ENCODE measurements at regions not wholly inside any gene's neighbourhood (a gene's known extent, or its start where the extent isn't known, plus 50 kb on each side); places are given as distances from the start of the nearest gene placed in this dataset.

DNA sequence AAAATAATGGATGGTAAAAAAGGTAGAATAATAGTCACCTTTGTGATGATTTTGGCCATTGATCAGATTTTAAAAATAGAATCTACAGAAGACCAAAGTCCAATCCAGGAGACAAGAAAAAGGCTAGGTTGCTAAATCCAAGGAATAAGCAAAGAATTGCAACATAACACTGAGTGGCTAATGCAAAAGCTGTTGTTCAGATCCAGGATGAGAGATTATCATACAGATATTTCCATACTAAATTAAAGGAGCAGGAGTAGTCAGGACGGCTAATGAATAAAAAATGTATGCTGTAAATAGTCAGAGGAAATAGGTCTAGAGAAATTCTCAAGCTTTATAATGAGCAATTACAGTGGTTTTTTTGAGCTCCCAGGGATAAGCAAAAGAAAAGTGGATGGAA is 745.9 kb upstream of the ACVR2A start:
- no peak for TF ChIP-seq CTCF (IDR thresholded peaks at IDR 0.05; ENCODE audit: unreplicated experiment)
- intact Hi-C loops (cut with micrococcal nuclease): no loop called here
- Mint-ChIP-seq H3K4me3 (ENCODE audit: unreplicated experiment) (no peak overlapping the region), H3K36me3 (ENCODE audit: insufficient read depth, unreplicated experiment) (no peaks in the 10 kb centered on the region), H3K4me1 (ENCODE audit: insufficient read depth, unreplicated experiment) (peaks cover 32% of the 10 kb centered on the region), H3K9me3 (ENCODE audit: unreplicated experiment) (peaks cover 5% of the 10 kb centered on the region), H3K27me3 (ENCODE audit: insufficient read depth, unreplicated experiment) (no peaks in the 10 kb centered on the region), H3K27ac (ENCODE audit: low read depth, unreplicated experiment) (no peak overlapping the region)
- CTCF ChIA-PET: interaction anchor here (1.0 kb wide), 1 partner anchor 59 kb away, joined by 3 read pairs; no protein-coding TSS in a partner anchor
- BruUV-seq (replicated peaks): no TSS peak
- POLR2A ChIA-PET: interaction anchor here (1.2 to 2.9 kb wide), 5 partner anchors 10 to 745 kb away, joined by 3 to 18 read pairs (median 4); partner anchors contain the start of gene ACVR2A
- DNase-seq (ENCODE audit: unreplicated experiment): no peak

- H3K9me3 Mint-ChIP-seq (ENCODE audit: unreplicated experiment): peaks cover 5% of the 10 kb centered on the region
- POLR2A ChIA-PET: no interaction called here
- no peak overlapping the region for H3K27ac Mint-ChIP-seq (ENCODE audit: low read depth, unreplicated experiment)
- H3K27me3 Mint-ChIP-seq (ENCODE audit: insufficient read depth, unreplicated experiment): no peaks in the 10 kb centered on the region
- TF ChIP-seq CTCF (IDR thresholded peaks at IDR 0.05; ENCODE audit: unreplicated experiment): no peak
- BruUV-seq (replicated peaks): no TSS peak
- H3K36me3 Mint-ChIP-seq (ENCODE audit: insufficient read depth, unreplicated experiment): no peaks in the 10 kb centered on the region
- intact Hi-C loops (cut with micrococcal nuclease): no loop called here
- H3K4me3 Mint-ChIP-seq (ENCODE audit: unreplicated experiment): no peak overlapping the region
- H3K4me1 Mint-ChIP-seq (ENCODE audit: insufficient read depth, unreplicated experiment): peaks cover 32% of the 10 kb centered on the region
- CTCF ChIA-PET: interaction anchor here (0.6 to 0.9 kb wide), 3 partner anchors 10 to 365 kb away, joined by 3 to 5 read pairs (median 3); no protein-coding TSS in a partner anchor
- no peak for DNase-seq (ENCODE audit: unreplicated experiment)
Observed at GRCh38 chr2:147097747-147098146, 747.1 kb upstream of the ACVR2A start.

DNA sequence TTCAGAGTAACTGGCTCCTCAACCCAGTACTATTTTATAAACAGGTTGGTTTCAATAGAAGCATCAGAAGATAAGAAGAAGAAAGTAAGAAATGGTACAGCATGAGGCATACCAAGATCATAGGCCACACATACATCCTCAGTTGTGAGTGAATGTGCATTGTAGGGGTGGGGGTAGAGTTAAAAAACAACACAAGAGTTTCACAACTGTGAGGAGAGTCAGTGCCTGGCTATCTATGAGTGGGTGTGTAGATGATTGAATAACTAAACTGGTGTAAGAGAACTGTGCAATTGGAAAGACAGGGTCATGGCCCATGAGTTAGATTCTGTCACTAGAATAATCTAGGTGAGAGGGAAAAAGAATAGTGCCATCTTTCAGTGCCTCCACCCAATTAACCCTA is 748.2 kb upstream of the ACVR2A start:
- no peaks in the 10 kb centered on the region for H3K27me3 Mint-ChIP-seq (ENCODE audit: insufficient read depth, unreplicated experiment)
- no peak overlapping the region for H3K27ac Mint-ChIP-seq (ENCODE audit: low read depth, unreplicated experiment)
- no peak for TF ChIP-seq CTCF (IDR thresholded peaks at IDR 0.05; ENCODE audit: unreplicated experiment)
- H3K9me3 Mint-ChIP-seq (ENCODE audit: unreplicated experiment): peaks cover 5% of the 10 kb centered on the region
- no TSS peak for BruUV-seq (replicated peaks)
- H3K4me3 Mint-ChIP-seq (ENCODE audit: unreplicated experiment): no peak overlapping the region
- no peak for DNase-seq (ENCODE audit: unreplicated experiment)
- ChIA-PET POLR2A (no interaction called here), CTCF (interaction anchor here (0.9 kb wide), 1 partner anchor 9 kb away, joined by 5 read pairs; no protein-coding TSS in a partner anchor)
- no peaks in the 10 kb centered on the region for H3K36me3 Mint-ChIP-seq (ENCODE audit: insufficient read depth, unreplicated experiment)
- intact Hi-C loops (cut with micrococcal nuclease): no loop called here
- H3K4me1 Mint-ChIP-seq (ENCODE audit: insufficient read depth, unreplicated experiment): peaks cover 32% of the 10 kb centered on the region

DNA sequence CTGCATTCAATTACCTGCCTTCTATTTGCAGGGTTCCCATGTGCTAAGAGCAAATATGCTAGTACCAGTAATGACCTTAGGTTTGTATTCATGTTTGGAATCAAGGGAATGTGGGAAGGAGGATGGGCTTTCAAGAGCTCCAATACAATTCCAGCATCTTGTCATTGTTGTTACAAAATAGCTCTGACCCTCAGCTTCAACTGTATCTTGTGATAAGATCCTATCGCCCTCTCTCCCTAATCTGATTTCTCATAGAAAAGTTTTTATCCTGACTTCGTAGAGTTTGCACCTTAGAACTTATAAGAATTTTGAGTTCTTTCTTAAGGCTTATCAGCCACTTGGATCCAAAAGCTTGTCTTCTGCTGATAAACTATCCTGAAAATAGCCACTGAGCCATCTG is 749.5 kb upstream of the ACVR2A start:
- no peak for TF ChIP-seq CTCF (IDR thresholded peaks at IDR 0.05; ENCODE audit: unreplicated experiment)
- no TSS peak for BruUV-seq (replicated peaks)
- no peak overlapping the region for H3K4me3 Mint-ChIP-seq (ENCODE audit: unreplicated experiment)
- CTCF ChIA-PET: interaction anchor here (0.6 to 0.7 kb wide), 2 partner anchors 51 to 163 kb away, joined by 3 read pairs; no protein-coding TSS in a partner anchor
- no peak for DNase-seq (ENCODE audit: unreplicated experiment)
- POLR2A ChIA-PET: interaction anchor here (0.7 kb wide), 1 partner anchor 44 kb away, joined by 3 read pairs; no protein-coding TSS in a partner anchor
- no peaks in the 10 kb centered on the region for H3K27me3 Mint-ChIP-seq (ENCODE audit: insufficient read depth, unreplicated experiment)
- peaks cover 5% of the 10 kb centered on the region for H3K9me3 Mint-ChIP-seq (ENCODE audit: unreplicated experiment)
- H3K4me1 Mint-ChIP-seq (ENCODE audit: insufficient read depth, unreplicated experiment): peaks cover 27% of the 10 kb centered on the region
- H3K36me3 Mint-ChIP-seq (ENCODE audit: insufficient read depth, unreplicated experiment): no peaks in the 10 kb centered on the region
- intact Hi-C loops (cut with micrococcal nuclease): no loop called here
- H3K27ac Mint-ChIP-seq (ENCODE audit: low read depth, unreplicated experiment): no peak overlapping the region

Data from MCF 10A (cell line).